HAP-1 (cell line): ENCODE measurements at regions not wholly inside any gene's neighbourhood (a gene's known extent, or its start where the extent isn't known, plus 50 kb on each side); places are given as distances from the start of the nearest gene placed in this dataset.

Experiments used
- DNase-seq, 2 experiments: peaks; one replicate each; pipeline ENCODE4 v3.0.0-alpha.2; 2016 to 2020; ENCODE audit warnings: low spot score in 2 of 2
- H3K27me3 ChIP-seq: fragments of 250-450 bp; sonication (Bioruptor Pico); 2 replicates; pipeline ENCODE4 v1.5.1; 2020; ENCODE audit warnings: low read depth, mild to moderate bottlenecking, moderate library complexity
- H3K36me3 ChIP-seq: fragments of 250-450 bp; sonication (Bioruptor Pico); replicated peaks from 2 replicates; pipeline ENCODE4 v1.5.1; 2020; ENCODE audit warnings: mild to moderate bottlenecking
- H3K4me1 ChIP-seq: fragments of 250-450 bp; sonication (Bioruptor Pico); 2 replicates; pipeline ENCODE4 v1.5.1; 2020; ENCODE audit warnings: mild to moderate bottlenecking
- H3K4me3 ChIP-seq: fragments of 250-450 bp; sonication (Bioruptor Pico); 2 replicates; pipeline ENCODE4 v1.5.1; 2020; ENCODE audit warnings: mild to moderate bottlenecking, moderate library complexity
- H3K9me3 ChIP-seq: fragments of 250-450 bp; sonication (Bioruptor Pico); 2 replicates; pipeline ENCODE4 v1.5.1; 2020; ENCODE audit warnings: mild to moderate bottlenecking, moderate library complexity
- in situ Hi-C: fragments of 300-500 bp; cut with MboI; formaldehyde crosslinking; loops from 3 replicates; pipeline ENCODE4 v1.14.3; 2020; ENCODE audit warnings: low sequenced_read_pairs, inconsistent platforms, mixed read lengths

DNA sequence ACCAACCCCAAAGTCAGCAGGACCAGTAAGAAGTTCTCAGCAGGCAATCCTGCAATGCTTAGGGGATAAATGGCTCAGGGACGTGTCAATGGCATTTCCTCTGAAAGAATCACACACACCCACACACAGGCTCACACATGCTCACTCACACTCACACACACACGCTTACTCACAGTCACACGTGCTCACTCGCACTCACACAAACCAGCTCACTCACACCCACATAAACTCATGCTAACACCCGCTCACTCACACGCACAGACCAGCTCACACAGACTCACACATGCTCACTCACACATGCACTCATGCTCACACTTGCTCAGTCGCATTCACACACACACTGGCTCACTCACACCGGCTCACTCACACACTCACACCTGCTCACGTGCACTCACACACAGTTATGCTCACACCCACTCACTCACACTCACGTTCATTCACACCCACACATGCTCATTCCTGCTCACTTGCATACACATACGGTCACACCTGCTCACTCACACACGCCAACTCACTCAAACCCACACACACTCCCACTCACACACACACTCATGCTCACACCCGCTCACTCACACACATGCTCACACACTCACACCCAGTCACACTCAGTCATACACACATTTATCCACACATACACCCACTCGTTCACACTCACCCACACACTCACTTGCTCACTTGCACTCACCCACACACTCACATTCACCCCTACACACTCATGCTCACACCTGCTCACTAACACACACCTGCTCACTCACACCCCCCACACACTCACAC, 436.8 kb downstream of the BCL11B start:
- DNase-seq = no peak
- H3K36me3 ChIP-seq = no peaks in the 10 kb centered on the region
- no peaks in the 10 kb centered on the region for H3K4me1 ChIP-seq
- H3K9me3 ChIP-seq = no peaks in the 10 kb centered on the region; the same call in 1 of the 2 replicates
- in situ Hi-C loops = no loop called here
- H3K27me3 ChIP-seq = no peaks in the 10 kb centered on the region
- no peak overlapping the region for H3K4me3 ChIP-seq

DNA sequence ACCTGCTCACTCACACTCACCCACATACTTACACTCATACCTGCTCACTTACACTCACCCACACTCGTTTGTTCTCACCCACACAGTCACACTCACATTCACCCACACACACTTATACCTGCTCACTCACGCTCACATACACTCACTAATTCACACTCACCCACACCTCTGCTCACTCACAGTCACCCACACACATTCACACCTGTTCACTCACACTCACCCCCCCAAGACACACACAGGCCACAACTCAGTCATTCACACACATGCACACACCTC, 436.2 kb downstream of the BCL11B start:
- in situ Hi-C loops = no loop called here

DNA sequence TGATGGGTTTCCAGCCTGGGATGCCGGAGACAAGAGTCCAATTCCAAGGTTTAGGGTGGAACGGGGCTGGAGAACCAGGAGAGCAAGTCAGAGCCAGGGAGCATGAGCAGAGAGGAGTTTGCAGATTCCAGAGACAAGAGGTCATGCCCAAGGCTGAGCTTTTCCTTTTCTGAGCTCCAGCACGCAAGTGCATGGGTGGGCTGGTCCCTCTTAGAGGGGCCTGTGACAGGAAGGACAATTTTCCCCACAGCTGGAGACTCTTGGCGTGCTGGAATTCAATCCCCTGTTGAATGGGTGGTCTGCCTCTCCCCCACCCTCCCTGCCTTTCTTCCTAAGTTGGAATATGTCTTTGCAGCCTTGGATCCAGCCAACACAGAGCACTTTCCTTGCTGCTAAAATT, 431.9 kb downstream of the BCL11B start:
- no peak for DNase-seq
- in situ Hi-C loops = no loop called here
- no peaks in the 10 kb centered on the region for H3K4me1 ChIP-seq
- no peaks in the 10 kb centered on the region for H3K36me3 ChIP-seq
- no peaks in the 10 kb centered on the region for H3K27me3 ChIP-seq
- no peaks in the 10 kb centered on the region for H3K9me3 ChIP-seq
- no peak overlapping the region for H3K4me3 ChIP-seq

More for the DNA sequence above, 436.2 kb downstream of the BCL11B start:
- Histone ChIP-seq H3K9me3 (no peaks in the 10 kb centered on the region), H3K4me1 (no peaks in the 10 kb centered on the region), H3K36me3 (no peaks in the 10 kb centered on the region), H3K27me3 (no peaks in the 10 kb centered on the region), H3K4me3 (no peak overlapping the region)
- no peak for DNase-seq

DNA sequence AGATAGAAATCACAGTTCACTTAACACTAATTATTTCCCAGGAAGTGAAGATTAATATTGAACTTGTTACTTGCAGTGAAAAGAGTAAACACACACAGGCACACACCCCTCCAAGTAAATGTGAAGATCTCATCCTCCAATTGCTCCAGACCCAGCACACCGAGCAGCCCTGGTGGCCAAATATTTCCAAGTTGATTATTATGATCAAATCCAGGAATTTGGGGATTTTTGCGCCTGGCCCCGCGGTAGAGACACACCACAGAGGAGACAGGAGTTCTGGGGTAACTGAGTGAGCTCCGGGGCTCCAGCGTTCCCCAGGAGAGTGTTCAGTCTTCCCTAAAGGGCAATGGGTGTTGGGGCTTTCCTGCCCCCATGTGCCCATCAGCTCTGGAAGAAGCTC, 431.5 kb downstream of the BCL11B start:
- DNase-seq = no peak
- H3K27me3 ChIP-seq = no peaks in the 10 kb centered on the region
- H3K36me3 ChIP-seq = no peaks in the 10 kb centered on the region
- H3K4me3 ChIP-seq = no peak overlapping the region
- no peaks in the 10 kb centered on the region for H3K4me1 ChIP-seq
- in situ Hi-C loops = no loop called here
- no peaks in the 10 kb centered on the region for H3K9me3 ChIP-seq

DNA sequence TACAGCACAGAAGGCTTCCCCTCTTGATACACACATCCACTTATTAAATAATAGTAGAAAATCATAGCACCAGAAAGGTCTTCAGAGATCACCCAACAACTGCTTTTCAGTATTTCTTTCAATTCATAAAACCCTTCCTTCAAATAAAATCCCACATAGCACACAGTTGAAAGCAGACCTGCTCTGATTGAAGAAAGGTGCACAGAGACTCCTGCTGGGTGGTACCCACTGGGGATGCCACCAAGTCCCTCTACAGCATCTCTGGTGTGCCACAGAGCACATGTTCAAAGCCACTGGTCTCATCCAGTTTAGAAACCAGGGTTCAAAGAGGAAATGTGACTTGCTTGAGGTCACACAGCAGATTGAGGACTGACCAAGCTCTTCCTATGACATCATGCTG, 427.5 kb downstream of the BCL11B start:
- Histone ChIP-seq H3K4me1 (no peaks in the 10 kb centered on the region), H3K27me3 (no peaks in the 10 kb centered on the region), H3K4me3 (no peak overlapping the region), H3K9me3 (no peaks in the 10 kb centered on the region), H3K36me3 (no peaks in the 10 kb centered on the region)
- DNase-seq = no peak
- in situ Hi-C loops = no loop called here

DNA sequence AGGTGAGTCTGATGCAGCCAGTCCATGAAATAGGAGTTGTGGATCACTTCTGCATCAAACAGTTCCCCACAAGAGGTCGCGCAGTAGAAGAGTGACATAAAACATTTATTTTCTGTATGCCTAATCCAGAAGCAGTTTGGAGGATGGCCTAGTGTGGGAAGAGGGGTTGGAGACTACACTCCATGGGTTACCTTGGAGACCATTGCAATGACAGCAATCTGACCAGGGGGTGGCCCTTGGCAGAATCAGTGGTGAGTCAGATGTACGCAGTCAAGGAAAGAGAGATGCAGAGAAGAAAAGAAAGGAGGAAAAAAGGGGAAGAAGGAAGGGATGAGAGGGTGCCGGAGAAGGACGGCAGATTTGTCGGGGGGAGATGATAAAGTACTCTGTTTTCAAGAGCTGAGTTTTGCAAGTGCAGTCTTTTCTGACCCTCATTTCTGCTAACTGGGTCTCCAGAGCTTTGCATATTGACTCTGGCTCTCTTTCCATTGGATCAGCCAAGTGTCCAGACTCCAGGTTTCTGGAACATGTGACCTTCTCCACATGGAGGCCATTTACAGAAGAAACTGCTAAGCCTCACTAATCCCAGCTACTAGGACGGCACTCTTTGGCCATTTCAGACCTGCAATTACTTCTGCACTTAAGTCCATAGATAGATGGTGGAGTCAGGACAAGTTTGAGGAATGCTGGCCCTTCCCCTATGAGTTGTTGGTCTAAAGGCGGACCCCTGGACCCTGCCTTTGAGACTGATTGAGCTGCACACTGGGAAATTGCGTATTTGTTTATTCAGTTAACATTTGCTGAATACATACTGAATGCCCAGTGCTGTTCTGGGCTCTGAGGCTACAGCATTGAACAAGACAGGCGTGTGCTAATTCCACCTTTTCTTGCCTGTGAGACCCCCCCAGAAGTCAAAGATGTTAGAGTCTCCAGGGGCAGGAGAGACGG, 424.2 kb downstream of the BCL11B start:
- no peaks in the 10 kb centered on the region for H3K36me3 ChIP-seq
- in situ Hi-C loops = no loop called here
- peaks cover 4% of the 10 kb centered on the region for H3K4me1 ChIP-seq
- no peak for DNase-seq
- H3K9me3 ChIP-seq = no peaks in the 10 kb centered on the region
- no peaks in the 10 kb centered on the region for H3K27me3 ChIP-seq
- no peak overlapping the region for H3K4me3 ChIP-seq

DNA sequence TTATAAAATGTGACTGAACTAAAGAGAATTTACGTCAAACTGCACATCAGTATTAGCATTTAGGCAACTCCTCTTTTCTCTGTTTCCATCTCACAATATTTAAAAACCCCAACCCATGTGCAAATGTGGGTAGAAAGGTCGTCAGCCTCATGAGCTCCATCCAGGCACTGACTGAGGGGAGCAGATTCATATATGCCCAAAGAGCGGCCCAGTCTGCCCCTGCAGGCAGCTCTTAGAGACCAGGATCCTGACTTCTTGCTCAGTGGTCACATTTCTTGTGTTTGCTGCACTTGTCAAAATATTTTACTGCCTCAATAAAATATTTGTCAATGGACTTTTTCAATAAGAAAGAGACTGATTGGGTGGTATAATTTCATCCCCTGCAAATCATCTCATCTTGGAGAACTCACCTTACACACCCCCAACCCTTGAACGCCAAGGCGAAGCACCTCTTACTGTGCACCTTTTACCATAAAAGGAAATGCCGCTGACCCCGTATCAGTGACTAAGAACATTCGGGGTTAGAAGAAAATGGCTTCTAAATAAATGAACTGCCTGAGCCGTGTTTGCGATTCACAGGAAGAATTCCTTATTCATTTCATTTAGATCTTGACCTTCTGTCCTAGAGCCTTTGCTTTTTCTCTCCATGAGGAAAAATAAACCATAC, 418.8 kb downstream of the BCL11B start:
- Histone ChIP-seq H3K36me3 (no peaks in the 10 kb centered on the region), H3K27me3 (no peaks in the 10 kb centered on the region), H3K4me1 (peaks cover 4% of the 10 kb centered on the region), H3K4me3 (no peak overlapping the region), H3K9me3 (no peaks in the 10 kb centered on the region)
- in situ Hi-C loops = no loop called here
- DNase-seq = no peak

DNA sequence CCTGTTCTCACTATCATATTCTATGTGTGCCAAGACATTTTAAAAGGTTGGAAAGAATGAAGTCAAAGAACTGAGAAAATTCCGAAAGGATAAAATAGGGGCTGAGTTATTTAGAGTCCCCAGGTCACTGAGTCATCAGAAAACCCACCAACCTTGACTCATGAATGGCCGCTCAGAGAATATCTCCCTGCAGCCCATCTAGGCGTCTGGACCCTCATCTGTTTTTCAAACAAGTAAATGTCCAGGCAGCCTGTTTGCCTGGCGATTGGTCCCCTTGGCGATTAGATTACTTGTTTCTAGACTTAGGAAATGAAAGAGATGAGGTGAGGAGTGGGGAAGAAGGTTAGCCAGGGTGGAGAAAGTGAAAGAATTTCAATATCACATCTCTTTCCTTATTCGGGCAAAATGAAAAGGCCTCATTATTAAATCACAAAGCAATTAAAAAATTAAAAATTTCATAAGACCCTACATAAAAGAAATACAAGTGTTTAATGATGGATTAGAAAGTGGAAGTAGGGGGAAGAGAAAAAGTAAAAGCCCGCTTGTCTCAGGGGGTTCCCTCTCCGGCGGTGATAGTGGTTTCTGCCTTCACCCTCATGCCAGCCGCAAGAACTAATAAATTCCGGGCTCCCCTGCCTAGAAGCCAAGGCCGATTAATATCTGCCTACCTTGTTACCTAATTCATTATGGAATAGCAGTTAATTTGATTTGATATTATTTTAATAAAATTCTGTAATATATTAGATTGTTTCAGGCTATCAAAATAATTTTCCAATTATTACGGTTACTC, 415.9 kb downstream of the BCL11B start:
- no peaks in the 10 kb centered on the region for H3K27me3 ChIP-seq
- H3K4me3 ChIP-seq = no peak overlapping the region
- in situ Hi-C loops = no loop called here
- H3K9me3 ChIP-seq = no peaks in the 10 kb centered on the region
- H3K4me1 ChIP-seq = no peaks in the 10 kb centered on the region
- DNase-seq = no peak
- no peaks in the 10 kb centered on the region for H3K36me3 ChIP-seq

DNA sequence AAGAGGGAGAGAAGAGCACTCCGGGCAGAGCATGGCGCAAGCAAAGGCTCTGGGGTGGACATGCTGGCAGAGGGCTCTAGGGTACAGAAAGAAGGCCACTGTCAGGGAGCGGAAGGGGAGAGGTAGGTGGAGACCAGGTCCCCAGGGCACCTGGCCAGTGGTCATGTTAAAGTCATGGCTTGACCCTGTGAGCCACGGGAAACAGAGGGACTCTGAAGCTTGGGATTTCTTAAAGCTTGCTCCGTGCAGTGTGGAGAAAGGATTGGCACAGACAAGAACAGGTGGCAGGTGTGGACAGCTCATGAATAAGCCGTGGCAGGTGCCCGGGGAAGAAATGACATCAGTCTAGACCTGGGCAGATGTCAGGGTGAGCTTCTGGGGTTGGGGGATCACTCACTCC, 413.8 kb downstream of the BCL11B start:
- in situ Hi-C loops = no loop called here
- H3K9me3 ChIP-seq = no peaks in the 10 kb centered on the region
- DNase-seq = no peak
- H3K36me3 ChIP-seq = no peaks in the 10 kb centered on the region
- H3K4me3 ChIP-seq = no peak overlapping the region
- H3K27me3 ChIP-seq = no peaks in the 10 kb centered on the region
- no peaks in the 10 kb centered on the region for H3K4me1 ChIP-seq

DNA sequence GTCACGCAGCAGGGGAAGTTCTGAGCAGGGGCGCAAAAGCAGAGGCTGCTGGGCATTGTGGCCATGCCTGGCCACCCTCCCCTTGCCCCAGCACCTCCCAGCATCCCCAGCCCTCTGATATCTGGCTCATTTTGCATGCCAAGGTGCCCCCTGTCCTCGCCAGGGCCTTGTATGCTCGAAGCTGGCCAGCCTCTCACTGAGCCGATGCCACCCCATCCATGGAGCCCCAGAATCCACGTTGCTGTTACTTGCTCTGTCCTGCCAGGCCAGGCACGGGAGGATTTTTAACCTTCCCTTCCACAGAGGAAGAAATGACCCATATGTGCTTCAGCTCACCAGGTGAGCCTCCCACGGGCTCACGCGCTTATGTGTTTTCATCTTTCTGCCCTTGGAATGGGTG, 413.4 kb downstream of the BCL11B start:
- in situ Hi-C loops = no loop called here
- DNase-seq = no peak

DNA sequence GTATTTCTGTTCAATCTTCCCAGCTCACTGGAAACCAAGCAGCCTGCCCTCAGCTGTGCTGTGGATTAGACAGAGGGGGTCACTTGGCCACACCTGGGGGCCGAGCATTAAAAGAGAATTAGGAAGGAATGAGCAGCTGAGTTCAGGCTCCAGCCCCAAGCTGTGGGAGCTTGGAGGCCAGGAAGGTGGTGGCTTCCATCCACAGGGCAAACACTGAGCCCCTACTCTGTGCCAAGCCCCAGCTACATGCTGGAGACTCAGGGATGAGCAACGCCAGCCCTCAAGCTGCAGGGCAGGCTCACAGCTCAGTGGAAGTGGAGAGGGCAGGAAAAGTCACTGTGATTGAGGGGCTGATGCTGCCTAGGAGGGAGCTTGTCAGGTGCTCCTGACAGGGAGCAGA, 412.7 kb downstream of the BCL11B start:
- no peak for DNase-seq
- in situ Hi-C loops = no loop called here
- no peaks in the 10 kb centered on the region for H3K27me3 ChIP-seq
- H3K4me3 ChIP-seq = no peak overlapping the region
- no peaks in the 10 kb centered on the region for H3K9me3 ChIP-seq
- H3K4me1 ChIP-seq = no peaks in the 10 kb centered on the region
- H3K36me3 ChIP-seq = no peaks in the 10 kb centered on the region

More for the DNA sequence above, 413.4 kb downstream of the BCL11B start:
- H3K4me1 ChIP-seq = no peaks in the 10 kb centered on the region
- H3K36me3 ChIP-seq = no peaks in the 10 kb centered on the region
- no peak overlapping the region for H3K4me3 ChIP-seq
- H3K27me3 ChIP-seq = no peaks in the 10 kb centered on the region
- H3K9me3 ChIP-seq = no peaks in the 10 kb centered on the region

DNA sequence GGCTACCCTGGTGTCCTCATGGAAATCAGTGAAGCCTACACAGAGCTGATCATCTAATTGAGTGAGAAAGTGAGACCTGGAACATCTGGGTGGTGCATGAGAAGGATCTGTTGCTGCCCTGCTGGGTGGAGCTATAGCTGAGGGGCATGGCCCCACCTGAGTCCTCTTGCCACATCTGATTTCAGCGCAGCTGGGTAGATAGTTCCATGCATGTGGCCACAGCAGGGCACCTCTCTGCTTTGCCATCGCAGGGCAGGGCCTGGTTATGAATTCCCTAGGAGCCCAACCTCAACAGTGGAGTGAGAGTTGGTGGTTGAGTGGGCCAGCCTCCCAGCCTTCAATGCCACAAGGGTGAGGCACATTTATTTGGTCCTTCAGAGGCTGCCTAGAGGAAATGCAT, 407.8 kb downstream of the BCL11B start:
- no peak overlapping the region for H3K4me3 ChIP-seq
- no peaks in the 10 kb centered on the region for H3K36me3 ChIP-seq
- H3K9me3 ChIP-seq = no peaks in the 10 kb centered on the region
- in situ Hi-C loops = no loop called here
- DNase-seq = no peak
- H3K4me1 ChIP-seq = no peaks in the 10 kb centered on the region
- no peaks in the 10 kb centered on the region for H3K27me3 ChIP-seq

DNA sequence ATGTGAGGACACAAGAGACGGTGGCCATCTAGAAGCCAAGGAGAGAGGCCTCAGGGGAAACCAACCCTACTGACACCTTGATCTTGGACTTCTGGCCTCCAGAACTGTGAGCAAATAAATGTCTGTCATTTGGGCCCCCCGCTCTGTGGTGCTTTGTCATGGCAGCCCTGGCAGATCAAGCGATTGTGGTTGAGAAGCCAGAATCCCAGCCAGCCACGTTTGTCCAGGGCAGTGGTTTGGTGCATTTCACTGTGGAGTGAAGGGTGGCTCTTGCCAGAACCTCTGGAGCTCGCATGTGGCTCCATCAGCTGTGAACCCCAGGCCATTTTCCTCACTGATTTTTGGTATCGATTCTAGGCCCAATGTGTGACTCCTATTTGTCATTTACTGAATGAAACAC, 404.9 kb downstream of the BCL11B start:
- Histone ChIP-seq H3K27me3 (no peaks in the 10 kb centered on the region), H3K4me1 (no peaks in the 10 kb centered on the region), H3K4me3 (no peak overlapping the region), H3K36me3 (no peaks in the 10 kb centered on the region), H3K9me3 (no peaks in the 10 kb centered on the region)
- no peak for DNase-seq
- in situ Hi-C loops = no loop called here
